ENCODE measurements at regions not wholly inside any gene's neighbourhood (a gene's known extent, or its start where the extent isn't known, plus 50 kb on each side); places are given as distances from the start of the nearest gene placed in this dataset.

DNA sequence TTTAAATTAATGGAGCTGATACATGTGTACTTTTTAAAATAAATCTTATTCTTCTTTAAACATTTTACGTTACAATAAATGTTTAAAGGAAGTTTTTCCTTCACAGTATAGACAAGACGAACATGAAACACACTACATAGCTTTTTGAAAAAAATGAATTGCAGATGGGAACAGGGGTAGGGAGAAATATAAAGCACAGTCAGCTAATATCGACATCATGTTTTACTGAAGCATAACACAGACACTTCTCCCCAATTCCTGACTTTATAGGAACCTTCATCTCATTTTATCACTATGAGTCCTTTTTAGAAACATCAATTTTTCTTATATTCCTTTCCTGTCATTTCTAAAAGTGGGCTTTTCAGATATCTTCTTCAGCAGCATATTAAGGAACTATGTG, 153.5 kb downstream of the MACC1 start:
- H3K27me3 ChIP-seq (ENCODE audit: control insufficient read depth in 2 of 2, insufficient read depth in 1 of 2, low read length in 1 of 2): no peaks in the 10 kb centered on the region
- H3K36me3 ChIP-seq (ENCODE audit: control insufficient read depth in 2 of 2, insufficient read depth in 2 of 2, low read length in 1 of 2): no peaks in the 10 kb centered on the region
- no peak overlapping the region for H3K4me3 ChIP-seq (ENCODE audit: low read length in 2 of 2)
- WGBS: 62% methylated on average over 3 of the region's 3 CpGs
- no peak overlapping the region for H3K27ac ChIP-seq (ENCODE audit: low read depth in 1 of 2, low read length in 1 of 2)
- peaks cover 5 to 17% of the 10 kb centered on the region in 2 donors for H3K4me1 ChIP-seq (ENCODE audit: control insufficient read depth in 2 of 2, insufficient read depth in 2 of 2, low read length in 2 of 2)
- no peak for DNase-seq (ENCODE audit: low read depth in 6 of 9, low spot score in 9 of 9)
- H3K9me3 ChIP-seq (ENCODE audit: control insufficient read depth in 2 of 2, insufficient read depth in 1 of 2, low read length in 1 of 2): peaks cover 0 to 7% of the 10 kb centered on the region in 2 donors

DNA sequence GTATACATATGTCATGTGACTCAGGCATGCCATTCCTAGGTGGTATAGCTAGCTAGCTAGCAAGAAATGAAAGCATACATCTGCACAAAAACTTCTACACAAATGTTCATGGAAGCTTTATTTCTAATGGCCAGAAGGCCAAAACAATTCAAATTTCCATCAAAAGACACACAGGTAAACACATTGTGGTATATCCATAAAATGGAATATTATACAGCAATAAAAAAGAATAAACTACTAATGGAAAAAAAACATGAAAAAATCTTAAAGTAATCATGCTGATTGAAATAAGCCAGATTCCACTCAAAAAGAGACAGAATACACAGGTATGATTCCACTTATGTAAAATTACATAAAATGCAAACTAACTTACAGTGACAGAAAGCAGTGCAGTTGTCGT, 154.3 kb downstream of the MACC1 start:
- peaks cover 5 to 17% of the 10 kb centered on the region in 2 donors for H3K4me1 ChIP-seq (ENCODE audit: control insufficient read depth in 2 of 2, insufficient read depth in 2 of 2, low read length in 2 of 2)
- no peak overlapping the region for H3K27ac ChIP-seq (ENCODE audit: low read depth in 1 of 2, low read length in 1 of 2)
- no peak overlapping the region for H3K4me3 ChIP-seq (ENCODE audit: low read length in 2 of 2)
- no peaks in the 10 kb centered on the region for H3K27me3 ChIP-seq (ENCODE audit: control insufficient read depth in 2 of 2, insufficient read depth in 1 of 2, low read length in 1 of 2)
- H3K36me3 ChIP-seq (ENCODE audit: control insufficient read depth in 2 of 2, insufficient read depth in 2 of 2, low read length in 1 of 2): no peaks in the 10 kb centered on the region
- DNase-seq (ENCODE audit: low read depth in 6 of 9, low spot score in 9 of 9): no peak
- H3K9me3 ChIP-seq (ENCODE audit: control insufficient read depth in 2 of 2, insufficient read depth in 1 of 2, low read length in 1 of 2): peaks cover 0 to 4% of the 10 kb centered on the region in 2 donors
- 95% methylated on average over 1 of the region's 1 CpG for WGBS

DNA sequence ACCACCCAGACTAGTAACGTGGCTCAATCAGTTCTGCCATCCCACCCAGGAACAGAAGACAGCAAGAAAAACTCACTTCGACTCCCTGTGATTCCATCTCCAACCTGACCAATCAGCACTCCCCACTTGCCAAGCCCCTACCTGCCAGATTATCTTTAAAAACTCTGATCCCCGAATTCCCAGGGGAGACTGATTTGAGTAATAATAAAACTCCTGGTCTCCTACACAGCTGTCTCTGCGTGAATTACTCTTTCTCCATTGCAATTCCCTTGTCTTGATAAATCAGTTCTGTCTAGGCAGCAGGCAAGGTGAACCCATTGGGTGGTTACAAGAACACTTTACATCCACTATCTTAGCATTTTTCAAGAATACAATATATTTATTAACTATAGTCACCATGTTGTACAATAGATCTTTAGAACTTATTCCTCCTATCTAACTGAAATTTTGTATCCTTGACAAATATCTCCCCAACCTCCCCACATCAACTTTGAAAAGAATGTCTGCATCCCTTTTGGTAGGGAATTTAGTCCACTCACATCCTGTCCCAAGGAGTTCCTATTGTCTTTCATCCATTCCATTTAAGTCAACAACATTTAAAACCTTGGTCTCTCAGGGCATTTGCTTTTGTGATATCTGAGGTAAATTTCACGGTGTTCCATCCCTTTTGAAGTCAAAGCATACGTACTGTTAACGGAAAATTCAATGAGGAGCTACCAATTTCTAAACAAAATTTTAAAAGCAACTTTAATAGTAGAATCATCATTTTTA, 163.7 kb downstream of the MACC1 start:
- Histone ChIP-seq H3K27ac (ENCODE audit: low read depth in 1 of 2, low read length in 1 of 2) (no peak overlapping the region), H3K27me3 (ENCODE audit: control insufficient read depth in 2 of 2, insufficient read depth in 1 of 2, low read length in 1 of 2) (no peaks in the 10 kb centered on the region), H3K4me3 (ENCODE audit: low read length in 2 of 2) (no peak overlapping the region), H3K9me3 (ENCODE audit: control insufficient read depth in 2 of 2, insufficient read depth in 1 of 2, low read length in 1 of 2) (no peaks in the 10 kb centered on the region), H3K36me3 (ENCODE audit: control insufficient read depth in 2 of 2, insufficient read depth in 2 of 2, low read length in 1 of 2) (no peaks in the 10 kb centered on the region), H3K4me1 (ENCODE audit: control insufficient read depth in 2 of 2, insufficient read depth in 2 of 2, low read length in 2 of 2) (no peaks in the 10 kb centered on the region)
- 89% methylated on average over 7 of the region's 7 CpGs for WGBS
- no peak for DNase-seq (ENCODE audit: low read depth in 6 of 9, low spot score in 9 of 9)

DNA sequence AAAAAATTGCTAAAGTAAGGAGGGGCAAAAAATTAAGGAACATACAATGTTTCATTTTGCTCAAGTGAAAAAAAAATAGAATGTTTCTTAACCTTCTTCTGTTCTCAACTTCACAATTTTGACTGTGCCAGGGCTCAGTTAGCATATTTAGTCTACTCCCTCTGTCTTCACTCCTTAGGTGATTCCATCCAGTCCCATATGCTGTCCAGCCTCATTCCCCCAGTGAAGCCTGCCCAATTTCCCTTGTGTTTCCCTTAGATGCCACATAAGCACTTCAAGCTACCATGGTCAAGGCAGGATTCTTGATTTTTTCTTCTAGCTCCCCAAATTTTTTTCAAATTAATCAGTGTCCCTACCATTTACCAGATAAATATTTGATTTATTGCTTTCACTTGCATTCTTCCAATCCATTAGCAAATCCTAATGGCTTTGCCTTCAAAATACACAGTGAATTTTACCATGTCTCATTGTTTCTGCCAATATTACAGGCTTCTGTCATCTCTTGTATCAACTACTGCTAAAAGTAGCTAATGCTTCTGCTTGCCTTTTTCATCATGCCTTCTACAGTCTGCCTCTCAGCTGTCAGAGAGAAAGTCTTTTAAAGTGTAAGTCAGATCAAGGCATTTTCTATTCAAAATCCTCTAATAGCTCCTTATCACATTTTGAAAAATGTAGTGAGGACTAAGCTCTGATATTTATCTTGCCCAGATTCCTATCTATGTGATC, 166.8 kb downstream of the MACC1 start:
- DNase-seq (ENCODE audit: low read depth in 6 of 9, low spot score in 9 of 9): no peak
- H3K4me3 ChIP-seq (ENCODE audit: low read length in 2 of 2): no peak overlapping the region
- no peaks in the 10 kb centered on the region for H3K36me3 ChIP-seq (ENCODE audit: control insufficient read depth in 2 of 2, insufficient read depth in 2 of 2, low read length in 1 of 2)
- no peaks in the 10 kb centered on the region for H3K27me3 ChIP-seq (ENCODE audit: control insufficient read depth in 2 of 2, insufficient read depth in 1 of 2, low read length in 1 of 2)
- H3K4me1 ChIP-seq (ENCODE audit: control insufficient read depth in 2 of 2, insufficient read depth in 2 of 2, low read length in 2 of 2): no peaks in the 10 kb centered on the region
- no peaks in the 10 kb centered on the region for H3K9me3 ChIP-seq (ENCODE audit: control insufficient read depth in 2 of 2, insufficient read depth in 1 of 2, low read length in 1 of 2)
- no peak overlapping the region for H3K27ac ChIP-seq (ENCODE audit: low read depth in 1 of 2, low read length in 1 of 2)

DNA sequence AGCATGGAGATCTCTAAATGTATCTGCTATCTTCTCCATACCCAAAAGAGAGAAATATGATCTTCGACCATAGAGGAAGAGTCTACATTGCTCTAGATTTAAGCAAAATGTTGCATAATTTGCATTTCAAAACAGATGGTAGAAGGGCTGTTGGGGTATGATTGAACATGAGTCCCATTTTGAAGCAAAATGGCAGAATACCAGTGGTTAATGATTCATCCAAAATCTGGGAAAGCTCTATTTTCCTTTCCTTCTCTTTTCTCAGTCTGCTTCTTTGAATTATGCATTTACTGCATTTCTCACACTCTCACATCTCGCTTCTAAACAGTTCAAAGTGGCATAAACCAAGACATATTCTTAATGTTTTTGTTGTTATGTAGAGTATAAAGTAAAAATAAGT, 178.5 kb downstream of the MACC1 start:
- Histone ChIP-seq H3K4me1 (ENCODE audit: control insufficient read depth in 2 of 2, insufficient read depth in 2 of 2, low read length in 2 of 2) (no peaks in the 10 kb centered on the region), H3K36me3 (ENCODE audit: control insufficient read depth in 2 of 2, insufficient read depth in 2 of 2, low read length in 1 of 2) (no peaks in the 10 kb centered on the region), H3K27me3 (ENCODE audit: control insufficient read depth in 2 of 2, insufficient read depth in 1 of 2, low read length in 1 of 2) (no peaks in the 10 kb centered on the region), H3K27ac (ENCODE audit: low read depth in 1 of 2, low read length in 1 of 2) (no peak overlapping the region), H3K4me3 (ENCODE audit: low read length in 2 of 2) (no peak overlapping the region), H3K9me3 (ENCODE audit: control insufficient read depth in 2 of 2, insufficient read depth in 1 of 2, low read length in 1 of 2) (no peaks in the 10 kb centered on the region)
- 97% methylated on average over 2 of the region's 2 CpGs for WGBS
- DNase-seq (ENCODE audit: low read depth in 6 of 9, low spot score in 9 of 9): no peak

DNA sequence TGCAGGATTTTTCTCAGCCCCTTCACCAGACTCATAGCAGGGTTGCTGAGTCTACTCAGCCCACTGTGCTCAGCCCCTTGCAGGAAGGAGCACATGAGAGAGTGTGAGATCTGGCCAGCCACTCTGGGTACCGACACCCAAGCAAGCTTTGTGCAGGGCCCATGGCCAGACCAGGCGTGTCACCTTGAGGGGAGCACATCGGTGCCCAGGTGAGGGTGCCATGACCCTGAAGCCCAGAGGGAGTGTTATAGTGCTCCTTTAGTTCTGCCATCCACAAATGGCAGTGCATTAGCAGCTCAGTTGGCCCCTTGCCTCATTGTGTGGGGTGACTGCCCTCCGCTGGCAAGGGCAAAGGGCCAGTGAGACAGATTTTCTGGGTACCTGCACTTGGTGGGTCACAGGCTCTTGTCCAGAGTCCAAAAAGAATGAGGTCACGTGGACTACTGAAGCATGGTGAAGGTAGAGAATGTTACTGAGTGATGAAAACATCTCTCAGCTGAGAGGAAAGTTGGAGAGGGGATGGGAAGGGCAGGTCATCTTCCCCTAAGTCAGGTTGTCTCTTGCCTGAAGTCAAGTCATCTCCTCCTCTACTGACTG, 181.8 kb downstream of the MACC1 start:
- 95% methylated on average over 5 of the region's 5 CpGs for WGBS
- Histone ChIP-seq H3K36me3 (ENCODE audit: control insufficient read depth in 2 of 2, insufficient read depth in 2 of 2, low read length in 1 of 2) (no peaks in the 10 kb centered on the region), H3K4me1 (ENCODE audit: control insufficient read depth in 2 of 2, insufficient read depth in 2 of 2, low read length in 2 of 2) (no peaks in the 10 kb centered on the region), H3K27me3 (ENCODE audit: control insufficient read depth in 2 of 2, insufficient read depth in 1 of 2, low read length in 1 of 2) (no peaks in the 10 kb centered on the region), H3K4me3 (ENCODE audit: low read length in 2 of 2) (no peak overlapping the region), H3K27ac (ENCODE audit: low read depth in 1 of 2, low read length in 1 of 2) (no peak overlapping the region), H3K9me3 (ENCODE audit: control insufficient read depth in 2 of 2, insufficient read depth in 1 of 2, low read length in 1 of 2) (no peaks in the 10 kb centered on the region)
- DNase-seq (ENCODE audit: low read depth in 6 of 9, low spot score in 9 of 9): no peak

DNA sequence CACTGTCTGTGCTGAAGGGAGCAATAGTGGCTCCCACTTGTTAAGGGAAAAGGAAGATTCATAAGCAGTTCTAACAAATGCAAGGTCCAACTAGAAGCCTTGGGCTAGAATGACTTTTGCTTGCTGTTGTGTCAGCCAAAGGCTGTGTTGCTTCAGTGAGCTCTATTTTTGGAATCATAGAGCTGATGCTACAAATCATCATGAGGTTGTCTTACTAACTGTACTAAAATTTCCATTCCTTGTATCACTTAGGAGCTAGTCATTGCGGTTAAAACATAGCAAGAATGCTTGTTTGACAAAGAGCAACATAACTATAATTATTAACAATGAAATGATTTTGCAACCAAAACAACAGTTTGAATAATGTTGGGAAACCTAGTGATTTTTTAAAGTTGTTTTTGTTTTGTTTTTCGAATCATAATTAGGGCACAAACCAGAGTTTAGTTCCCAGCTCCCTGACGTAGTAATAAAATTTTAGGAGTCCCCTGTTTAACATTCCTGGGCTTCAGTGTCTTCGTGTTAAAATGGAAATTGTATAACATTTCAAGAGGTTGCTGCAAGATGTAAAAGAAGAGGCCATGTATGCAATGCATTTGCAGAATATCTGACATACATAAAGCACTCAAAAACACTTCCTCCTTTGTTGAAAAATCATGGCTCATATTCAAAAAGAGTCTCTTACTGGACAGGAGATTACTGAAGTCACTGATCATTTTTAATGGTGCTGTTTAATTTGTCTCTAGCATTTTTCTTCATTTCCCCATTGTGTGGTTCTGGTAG, 183.4 kb downstream of the MACC1 start:
- Histone ChIP-seq H3K4me3 (ENCODE audit: low read length in 2 of 2) (no peak overlapping the region), H3K27ac (ENCODE audit: low read depth in 1 of 2, low read length in 1 of 2) (no peak overlapping the region), H3K4me1 (ENCODE audit: control insufficient read depth in 2 of 2, insufficient read depth in 2 of 2, low read length in 2 of 2) (no peaks in the 10 kb centered on the region), H3K27me3 (ENCODE audit: control insufficient read depth in 2 of 2, insufficient read depth in 1 of 2, low read length in 1 of 2) (no peaks in the 10 kb centered on the region), H3K9me3 (ENCODE audit: control insufficient read depth in 2 of 2, insufficient read depth in 1 of 2, low read length in 1 of 2) (no peaks in the 10 kb centered on the region), H3K36me3 (ENCODE audit: control insufficient read depth in 2 of 2, insufficient read depth in 2 of 2, low read length in 1 of 2) (no peaks in the 10 kb centered on the region)
- WGBS: 92% methylated on average over 4 of the region's 4 CpGs
- no peak for DNase-seq (ENCODE audit: low read depth in 6 of 9, low spot score in 9 of 9)

DNA sequence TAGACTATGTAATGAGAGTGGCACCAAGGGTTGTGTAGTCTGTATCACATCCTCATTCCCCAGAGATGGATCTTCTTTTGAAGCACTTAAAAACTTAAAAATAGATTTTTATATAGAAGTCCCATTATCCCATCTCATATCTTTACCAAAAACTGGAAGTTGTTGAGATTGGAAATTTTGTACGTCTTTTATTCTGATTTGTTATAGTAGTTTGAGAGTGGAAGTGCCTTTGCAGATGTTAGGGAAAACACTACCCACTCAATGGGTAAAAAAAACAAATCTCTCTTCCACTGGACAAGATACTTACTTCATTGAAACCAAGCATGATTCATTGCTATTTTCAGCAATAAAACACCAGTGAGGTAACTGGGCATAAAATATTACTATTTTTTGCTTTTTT, 184.4 kb downstream of the MACC1 start:
- H3K9me3 ChIP-seq (ENCODE audit: control insufficient read depth in 2 of 2, insufficient read depth in 1 of 2, low read length in 1 of 2): no peaks in the 10 kb centered on the region
- H3K4me3 ChIP-seq (ENCODE audit: low read length in 2 of 2): no peak overlapping the region
- no peaks in the 10 kb centered on the region for H3K36me3 ChIP-seq (ENCODE audit: control insufficient read depth in 2 of 2, insufficient read depth in 2 of 2, low read length in 1 of 2)
- no peaks in the 10 kb centered on the region for H3K27me3 ChIP-seq (ENCODE audit: control insufficient read depth in 2 of 2, insufficient read depth in 1 of 2, low read length in 1 of 2)
- 94% methylated on average over 1 of the region's 1 CpG for WGBS
- no peak overlapping the region for H3K27ac ChIP-seq (ENCODE audit: low read depth in 1 of 2, low read length in 1 of 2)
- no peak for DNase-seq (ENCODE audit: low read depth in 6 of 9, low spot score in 9 of 9)
- no peaks in the 10 kb centered on the region for H3K4me1 ChIP-seq (ENCODE audit: control insufficient read depth in 2 of 2, insufficient read depth in 2 of 2, low read length in 2 of 2)

DNA sequence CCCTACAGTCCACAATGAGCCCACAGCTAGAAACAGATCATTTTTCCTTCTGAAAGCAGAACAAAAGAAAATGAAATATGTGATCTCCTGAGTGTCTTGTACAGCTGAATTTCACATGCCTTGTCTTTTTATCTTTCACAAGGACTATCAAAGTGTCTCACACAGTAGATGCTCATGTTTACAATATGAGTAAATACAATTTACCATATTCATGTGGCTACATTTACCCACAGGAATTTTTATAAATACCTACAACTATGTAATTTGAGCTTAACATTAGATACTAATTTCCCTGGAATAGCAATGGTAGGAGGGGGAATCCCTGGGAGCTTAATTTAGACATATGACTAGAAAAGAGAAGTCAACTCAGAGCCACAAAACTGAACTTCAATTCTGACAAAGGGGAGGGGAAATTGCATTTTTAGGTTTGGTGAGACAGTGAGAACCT, 186.2 kb downstream of the MACC1 start:
- no peaks in the 10 kb centered on the region for H3K27me3 ChIP-seq (ENCODE audit: control insufficient read depth in 2 of 2, insufficient read depth in 1 of 2, low read length in 1 of 2)
- no peak for DNase-seq (ENCODE audit: low read depth in 6 of 9, low spot score in 9 of 9)

More for the DNA sequence above, 186.2 kb downstream of the MACC1 start:
- no peak overlapping the region for H3K27ac ChIP-seq (ENCODE audit: low read depth in 1 of 2, low read length in 1 of 2)
- no peak overlapping the region for H3K4me3 ChIP-seq (ENCODE audit: low read length in 2 of 2)
- H3K4me1 ChIP-seq (ENCODE audit: control insufficient read depth in 2 of 2, insufficient read depth in 2 of 2, low read length in 2 of 2): no peaks in the 10 kb centered on the region
- H3K9me3 ChIP-seq (ENCODE audit: control insufficient read depth in 2 of 2, insufficient read depth in 1 of 2, low read length in 1 of 2): no peaks in the 10 kb centered on the region
- H3K36me3 ChIP-seq (ENCODE audit: control insufficient read depth in 2 of 2, insufficient read depth in 2 of 2, low read length in 1 of 2): no peaks in the 10 kb centered on the region
